GM23338 (cell line): ENCODE measurements at regions not wholly inside any gene's neighbourhood (a gene's known extent, or its start where the extent isn't known, plus 50 kb on each side); places are given as distances from the start of the nearest gene placed in this dataset.

Experiments used
- ATAC-seq: fragments of 200-7000 bp; cut with Tn5 transposase; 3 replicates; pipeline ENCODE4 v1.9.1; 2020
- DNase-seq: peaks from one replicate; pipeline ENCODE4 v3.0.0-alpha.2; 2015; ENCODE audit warnings: low spot score
- H2AFZ ChIP-seq: fragments of 200-600 bp; sonication (generic); 2 replicates; pipeline ENCODE4 v1.8.0; 2016; ENCODE audit warnings: antibody characterized with exemption, mild to moderate bottlenecking, moderate library complexity
- H3F3A ChIP-seq: fragments of 200-600 bp; sonication (generic); replicated peaks from 2 replicates; pipeline ENCODE4 v1.8.0; 2017; ENCODE audit warnings: antibody characterized with exemption, mixed run types, low read depth
- H3K27ac ChIP-seq: fragments of 200-600 bp; sonication (generic); 2 replicates; pipeline ENCODE4 v1.6.1; 2016; ENCODE audit warnings: low read depth
- H3K27me3 ChIP-seq: fragments of 200-600 bp; sonication (generic); 2 replicates; pipeline ENCODE4 v1.8.0; 2016; ENCODE audit warnings: mild to moderate bottlenecking, mixed run types, moderate library complexity; ENCODE audit not compliant: insufficient read depth
- H3K36me3 ChIP-seq: fragments of 200-600 bp; sonication (generic); 2 replicates; pipeline ENCODE4 v1.8.0; 2016; ENCODE audit warnings: mild to moderate bottlenecking; ENCODE audit not compliant: insufficient read depth
- H3K4me1 ChIP-seq: fragments of 200-600 bp; sonication (generic); 2 replicates; pipeline ENCODE4 v1.8.0; 2016; ENCODE audit warnings: mild to moderate bottlenecking, moderate library complexity; ENCODE audit not compliant: insufficient read depth
- H3K4me2 ChIP-seq: fragments of 200-600 bp; sonication (generic); 2 replicates; pipeline ENCODE4 v1.7.1; 2017; ENCODE audit warnings: mixed run types
- H3K4me3 ChIP-seq: fragments of 200-600 bp; sonication (generic); 2 replicates; pipeline ENCODE4 v1.6.1; 2016; ENCODE audit warnings: mixed run types
- H3K79me2 ChIP-seq: fragments of 200-600 bp; sonication (generic); replicated peaks from 2 replicates; pipeline ENCODE4 v1.8.0; 2017; ENCODE audit warnings: mild to moderate bottlenecking; ENCODE audit not compliant: insufficient read depth
- H3K9me2 ChIP-seq: fragments of 200-600 bp; sonication (generic); 2 replicates; pipeline ENCODE4 v1.8.0; 2017; ENCODE audit not compliant: insufficient read depth
- H4K20me1 ChIP-seq: fragments of 200-600 bp; sonication (generic); replicated peaks from 2 replicates; pipeline ENCODE4 v1.8.0; 2017; ENCODE audit warnings: mild to moderate bottlenecking; ENCODE audit not compliant: insufficient read depth
- H3K27ac Mint-ChIP-seq: 2 replicates; pipeline ENCODE4 v1.8.0; 2020; ENCODE audit warnings: inconsistent platforms, mild to moderate bottlenecking, moderate library complexity, mixed read lengths
- H3K27me3 Mint-ChIP-seq: 3 replicates; pipeline ENCODE4 v1.8.0; 2022; ENCODE audit warnings: low read depth, mild to moderate bottlenecking, moderate library complexity, mixed read lengths, inconsistent platforms; ENCODE audit not compliant: insufficient read depth, poor library complexity
- H3K36me3 Mint-ChIP-seq: 3 replicates; pipeline ENCODE4 v1.8.0; 2021; ENCODE audit warnings: low read depth, mild to moderate bottlenecking, inconsistent platforms, moderate library complexity, mixed read lengths
- H3K4me1 Mint-ChIP-seq: 3 replicates; pipeline ENCODE4 v1.8.0; 2020; ENCODE audit warnings: mild to moderate bottlenecking, inconsistent platforms, mixed read lengths
- H3K4me3 Mint-ChIP-seq: 3 replicates; pipeline ENCODE4 v1.8.0; 2021; ENCODE audit warnings: moderate library complexity, mild to moderate bottlenecking, inconsistent platforms, mixed read lengths
- H3K9me3 Mint-ChIP-seq: 3 replicates; pipeline ENCODE4 v1.8.0; 2020; ENCODE audit warnings: moderate library complexity, mild to moderate bottlenecking, inconsistent platforms, mixed read lengths
- ETS1 ChIP-seq: IDR thresholded peaks from 2 replicates; pipeline ENCODE4 v1.6.1; 2016; ENCODE audit warnings: antibody characterized with exemption
- EZH2phosphoT487 ChIP-seq: fragments of 200-600 bp; sonication (generic); IDR thresholded peaks from one replicate; pipeline ENCODE4 v1.8.1; 2018; ENCODE audit warnings: antibody characterized with exemption; ENCODE audit not compliant: unreplicated experiment
- JUNB ChIP-seq: IDR thresholded peaks from one replicate; pipeline ENCODE4 v1.6.1; 2016; ENCODE audit warnings: antibody characterized with exemption; ENCODE audit not compliant: unreplicated experiment
- NANOG ChIP-seq: IDR thresholded peaks from 2 replicates; pipeline ENCODE4 v1.6.1; 2016; ENCODE audit warnings: antibody characterized with exemption, borderline replicate concordance
- POLR2AphosphoS5 ChIP-seq: IDR thresholded peaks from 2 replicates; pipeline ENCODE4 v1.6.1; 2016; ENCODE audit warnings: antibody characterized with exemption, low read depth
- REST ChIP-seq: IDR thresholded peaks from one replicate; pipeline ENCODE4 v1.6.1; 2018; ENCODE audit warnings: antibody characterized with exemption; ENCODE audit not compliant: unreplicated experiment
- STAT1 ChIP-seq: IDR thresholded peaks from one replicate; pipeline ENCODE4 v1.6.1; 2016; ENCODE audit warnings: antibody characterized with exemption; ENCODE audit not compliant: unreplicated experiment
- ZNF114 ChIP-seq: fragments of 250-450 bp; sonication (Bioruptor Pico); IDR thresholded peaks from 2 replicates; pipeline ENCODE4 v1.5.0; 2020; ENCODE audit warnings: mild to moderate bottlenecking, moderate library complexity
- ZNF331 ChIP-seq: fragments of 250-450 bp; sonication (Bioruptor Pico); IDR thresholded peaks from 2 replicates; pipeline ENCODE4 v1.5.0; 2020; ENCODE audit warnings: low read depth, mild to moderate bottlenecking, moderate library complexity
- ZNF462 ChIP-seq: fragments of 250-450 bp; sonication (Bioruptor Pico); IDR thresholded peaks from 2 replicates; pipeline ENCODE4 v1.5.0; 2020; ENCODE audit warnings: mild to moderate bottlenecking, moderate library complexity
- TF ChIP-seq, protein P1 (sequence below), 2 experiments: fragments of 200-600 bp in 1 of 2; sonication (generic) in 1 of 2; conservative IDR thresholded peaks; 2 replicates each; pipeline versions ENCODE4 v1.5.1 to v1.6.1; 2016 to 2017; ENCODE audit warnings: antibody characterized with exemption in 2 of 2, low read depth in 2 of 2, mild to moderate bottlenecking in 2 of 2, moderate library complexity in 1 of 2

DNA sequence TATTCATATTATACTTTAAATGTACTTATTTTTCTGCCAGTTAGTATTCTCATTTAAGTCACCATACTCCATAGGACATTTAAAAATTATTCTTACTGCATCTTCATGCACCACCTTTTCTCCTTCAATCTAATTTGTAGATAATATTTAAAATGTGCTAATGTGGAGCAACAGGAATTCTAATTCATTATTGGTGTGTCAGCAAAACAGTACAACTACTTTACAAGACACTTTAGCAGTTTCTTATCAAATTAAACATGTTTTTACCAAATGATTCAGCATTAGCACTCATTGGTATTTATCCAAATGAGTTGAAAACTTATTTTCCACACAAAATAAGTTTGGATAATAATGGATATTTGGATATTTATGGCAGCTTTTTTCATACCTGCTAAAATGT lies 1041.8 kb upstream of the ADGRB3 start (continued):
- TF ChIP-seq REST (no peak), ETS1 (no peak), EZH2phosphoT487 (no peak), POLR2AphosphoS5 (no peak), STAT1 (no peak), ZNF331 (CRISPR knock-in tag) (no peak), JUNB (no peak), NANOG (no peak)

GRCh38 chr6:67591910-67592309 lies 1043.2 kb upstream of the ADGRB3 start:
- no peak overlapping the region for H2AFZ ChIP-seq
- no peaks in the 10 kb centered on the region for H3K4me1 ChIP-seq
- peaks cover under 1% of the 10 kb centered on the region; the same call in 1 of the 3 replicates for H3K36me3 Mint-ChIP-seq
- no peaks in the 10 kb centered on the region for H3K27me3 Mint-ChIP-seq
- DNase-seq, result no peak
- no peak overlapping the region for H3K27ac Mint-ChIP-seq
- no peaks in the 10 kb centered on the region for H3K4me1 Mint-ChIP-seq
- no peaks in the 10 kb centered on the region for H3K79me2 ChIP-seq
- no peak for TF ChIP-seq ZNF462 (CRISPR knock-in tag)
- TF ChIP-seq, protein P1, sequence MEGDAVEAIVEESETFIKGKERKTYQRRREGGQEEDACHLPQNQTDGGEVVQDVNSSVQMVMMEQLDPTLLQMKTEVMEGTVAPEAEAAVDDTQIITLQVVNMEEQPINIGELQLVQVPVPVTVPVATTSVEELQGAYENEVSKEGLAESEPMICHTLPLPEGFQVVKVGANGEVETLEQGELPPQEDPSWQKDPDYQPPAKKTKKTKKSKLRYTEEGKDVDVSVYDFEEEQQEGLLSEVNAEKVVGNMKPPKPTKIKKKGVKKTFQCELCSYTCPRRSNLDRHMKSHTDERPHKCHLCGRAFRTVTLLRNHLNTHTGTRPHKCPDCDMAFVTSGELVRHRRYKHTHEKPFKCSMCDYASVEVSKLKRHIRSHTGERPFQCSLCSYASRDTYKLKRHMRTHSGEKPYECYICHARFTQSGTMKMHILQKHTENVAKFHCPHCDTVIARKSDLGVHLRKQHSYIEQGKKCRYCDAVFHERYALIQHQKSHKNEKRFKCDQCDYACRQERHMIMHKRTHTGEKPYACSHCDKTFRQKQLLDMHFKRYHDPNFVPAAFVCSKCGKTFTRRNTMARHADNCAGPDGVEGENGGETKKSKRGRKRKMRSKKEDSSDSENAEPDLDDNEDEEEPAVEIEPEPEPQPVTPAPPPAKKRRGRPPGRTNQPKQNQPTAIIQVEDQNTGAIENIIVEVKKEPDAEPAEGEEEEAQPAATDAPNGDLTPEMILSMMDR (conservative IDR thresholded peaks at IDR 0.05; ENCODE audit: low read depth in 2 of 2), result no peak
- no peak for TF ChIP-seq ZNF114
- TF ChIP-seq ZNF331 (CRISPR knock-in tag), result no peak
- no peak for TF ChIP-seq STAT1
- H3F3A ChIP-seq, result no peaks in the 10 kb centered on the region
- peaks cover 10% of the 10 kb centered on the region; the same call in 1 of the 3 replicates for H3K9me3 Mint-ChIP-seq
- H3K27ac ChIP-seq, result no peak overlapping the region
- H3K36me3 ChIP-seq, result no peaks in the 10 kb centered on the region
- no peaks in the 10 kb centered on the region for H4K20me1 ChIP-seq
- ATAC-seq, result no peak
- no peak overlapping the region for H3K4me2 ChIP-seq
- H3K4me3 ChIP-seq, result no peak overlapping the region
- H3K9me2 ChIP-seq, result no peaks in the 10 kb centered on the region; the same call in 1 of the 2 replicates
- H3K4me3 Mint-ChIP-seq, result no peak overlapping the region
- H3K27me3 ChIP-seq, result no peaks in the 10 kb centered on the region
